CD14-positive monocyte (primary cell): ENCODE measurements at regions not wholly inside any gene's neighbourhood (a gene's known extent, or its start where the extent isn't known, plus 50 kb on each side); places are given as distances from the start of the nearest gene placed in this dataset.

Experiments used
- DNase-seq, 3 donors: peaks; one replicate each; pipeline ENCODE4 v3.0.0-alpha.2; 2011 to 2022
- H2AFZ ChIP-seq: 2 replicates; pipeline ENCODE4 v1.6.0; 2012; ENCODE audit warnings: mild to moderate bottlenecking, low read depth, low read length, inconsistent platforms; ENCODE audit not compliant: insufficient read depth, poor library complexity, severe bottlenecking
- H3K27ac ChIP-seq, 2 donors: 1 replicate in 1 of 2; 2 replicates in 1 of 2; pipeline ENCODE4 v1.5.1; 2012 to 2013; ENCODE audit warnings: low read length in 2 of 2, control low read depth in 1 of 2, inconsistent platforms in 1 of 2, low read depth in 1 of 2, mild to moderate bottlenecking in 1 of 2
- H3K27me3 ChIP-seq, 2 donors: one replicate each; pipeline versions ENCODE4 v1.6.0 to v1.6.1; 2011 to 2013; ENCODE audit warnings: low read length in 2 of 2; ENCODE audit not compliant: control insufficient read depth in 2 of 2, insufficient read depth in 2 of 2
- H3K36me3 ChIP-seq, 2 donors: replicated peaks in 1 of 2; 1 replicate in 1 of 2; 2 replicates in 1 of 2; pipeline versions ENCODE4 v1.5.1 to v1.6.1; 2012 to 2013; ENCODE audit warnings: low read length in 2 of 2, control low read depth in 1 of 2, inconsistent platforms in 1 of 2, mild to moderate bottlenecking in 1 of 2; ENCODE audit not compliant: insufficient read depth in 2 of 2, control insufficient read depth in 1 of 2
- H3K4me1 ChIP-seq, 2 donors: 1 replicate in 1 of 2; 2 replicates in 1 of 2; pipeline versions ENCODE4 v1.5.1 to v1.6.1; 2012 to 2013; ENCODE audit warnings: low read length in 2 of 2, control low read depth in 1 of 2, inconsistent platforms in 1 of 2, mild to moderate bottlenecking in 1 of 2, moderate library complexity in 1 of 2; ENCODE audit not compliant: insufficient read depth in 2 of 2, control insufficient read depth in 1 of 2
- H3K4me2 ChIP-seq: replicated peaks from 2 replicates; pipeline ENCODE3; 2012; ENCODE audit warnings: low read length, moderate library complexity, mild to moderate bottlenecking; ENCODE audit not compliant: poor library complexity, severe bottlenecking; ENCODE audit errors: extremely low read depth
- H3K4me3 ChIP-seq, 3 experiments: fragments of 200-600 bp in 1 of 3; sonication (generic) in 1 of 3; replicated peaks in 1 of 3; 1 replicate in 2 of 3; 2 replicates in 1 of 3; pipeline ENCODE4 v1.5.1; 2011 to 2013; ENCODE audit warnings: low read length in 3 of 3, mild to moderate bottlenecking in 3 of 3, control low read depth in 2 of 3, low read depth in 2 of 3, inconsistent platforms in 1 of 3, moderate library complexity in 1 of 3
- H3K79me2 ChIP-seq: 2 replicates; pipeline ENCODE4 v1.6.0; 2012; ENCODE audit warnings: mild to moderate bottlenecking, control low read depth, inconsistent platforms, low read length, moderate library complexity; ENCODE audit not compliant: insufficient read depth
- H3K9ac ChIP-seq: 2 replicates; pipeline ENCODE4 v1.6.0; 2017; ENCODE audit warnings: low read length, mild to moderate bottlenecking; ENCODE audit not compliant: insufficient read depth, poor library complexity, severe bottlenecking
- H3K9me3 ChIP-seq, 2 donors: replicated peaks in 1 of 2; 1 replicate in 1 of 2; 2 replicates in 1 of 2; pipeline versions ENCODE4 v1.5.1 to v1.6.1; 2012 to 2013; ENCODE audit warnings: low read length in 2 of 2, control low read depth in 1 of 2; ENCODE audit not compliant: control insufficient read depth in 1 of 2, insufficient read depth in 1 of 2
- H4K20me1 ChIP-seq: 2 replicates; pipeline ENCODE4 v1.6.0; 2012; ENCODE audit warnings: mild to moderate bottlenecking, low read length, control low read depth, moderate library complexity; ENCODE audit not compliant: insufficient read depth
- H3K27ac Mint-ChIP-seq, 7 donors: one replicate each; pipeline ENCODE4 v1.8.0; 2020; ENCODE audit warnings: mild to moderate bottlenecking in 7 of 7, mixed read lengths in 7 of 7, moderate library complexity in 6 of 7, inconsistent platforms in 2 of 7
- H3K27me3 Mint-ChIP-seq, 3 donors: one replicate each; pipeline ENCODE4 v1.8.0; 2021 to 2022; ENCODE audit warnings: low read depth in 3 of 3, mild to moderate bottlenecking in 3 of 3, mixed read lengths in 3 of 3, moderate library complexity in 3 of 3, inconsistent platforms in 1 of 3
- H3K36me3 Mint-ChIP-seq, 2 donors: one replicate each; pipeline ENCODE4 v1.8.0; 2020; ENCODE audit warnings: mixed read lengths in 2 of 2, inconsistent platforms in 1 of 2, mild to moderate bottlenecking in 1 of 2
- H3K4me1 Mint-ChIP-seq: one replicate; pipeline ENCODE4 v1.8.0; 2020; ENCODE audit warnings: mild to moderate bottlenecking, mixed read lengths
- H3K4me3 Mint-ChIP-seq, 2 donors: one replicate each; pipeline ENCODE4 v1.8.0; 2020; ENCODE audit warnings: mild to moderate bottlenecking in 2 of 2, mixed read lengths in 2 of 2, moderate library complexity in 1 of 2
- H3K9me3 Mint-ChIP-seq, 7 donors: one replicate each; pipeline ENCODE4 v1.8.0; 2020 to 2022; ENCODE audit warnings: mixed read lengths in 7 of 7, mild to moderate bottlenecking in 6 of 7, moderate library complexity in 6 of 7, inconsistent platforms in 2 of 7
- WGBS: methylation state at CpG from one replicate; pipeline ENCODE4 v1.1.5; 2013; ENCODE audit warnings: missing lambda C conversion rate; ENCODE audit not compliant: insufficient coverage; 5-methylcytosine and 5-hydroxymethylcytosine counted together
- intact Hi-C, 2 donors: fragments of 100-400 bp; cut with micrococcal nuclease; formaldehyde crosslinking; loops; one replicate each; pipeline versions ENCODE4 v1.15.0 to v1.15.1; 2023
- TF ChIP-seq, protein P1 (sequence below): fragments of 200-600 bp; IDR thresholded peaks from one replicate; pipeline ENCODE4 v1.8.0; 2022; ENCODE audit warnings: antibody characterized with exemption, mild to moderate bottlenecking

DNA sequence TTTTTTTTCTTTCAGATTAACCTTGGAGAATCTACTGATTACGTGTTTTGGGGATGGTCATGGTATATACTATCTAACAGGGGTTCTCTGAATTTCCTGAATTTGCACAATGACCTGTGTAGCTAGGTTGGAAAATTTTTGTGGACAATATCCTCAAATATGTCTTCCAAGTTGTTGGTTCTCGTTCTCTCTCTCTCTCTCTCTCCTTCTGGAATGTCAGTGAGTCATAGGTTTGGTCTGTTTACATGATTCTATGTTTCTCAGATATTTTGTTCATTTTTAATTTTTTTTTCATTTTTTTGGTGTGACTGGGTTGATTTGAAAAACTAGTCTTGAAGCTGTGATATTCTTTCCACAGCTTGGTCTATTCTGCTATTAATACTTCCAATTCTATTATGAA lies 604.0 kb upstream of the ANO3 start:
- no peak overlapping the region for H3K9ac ChIP-seq
- H3K9me3 ChIP-seq: peaks cover 0 to 12% of the 10 kb centered on the region in 2 donors
- H3K4me3 ChIP-seq: no peak overlapping the region
- TF ChIP-seq, protein P1, sequence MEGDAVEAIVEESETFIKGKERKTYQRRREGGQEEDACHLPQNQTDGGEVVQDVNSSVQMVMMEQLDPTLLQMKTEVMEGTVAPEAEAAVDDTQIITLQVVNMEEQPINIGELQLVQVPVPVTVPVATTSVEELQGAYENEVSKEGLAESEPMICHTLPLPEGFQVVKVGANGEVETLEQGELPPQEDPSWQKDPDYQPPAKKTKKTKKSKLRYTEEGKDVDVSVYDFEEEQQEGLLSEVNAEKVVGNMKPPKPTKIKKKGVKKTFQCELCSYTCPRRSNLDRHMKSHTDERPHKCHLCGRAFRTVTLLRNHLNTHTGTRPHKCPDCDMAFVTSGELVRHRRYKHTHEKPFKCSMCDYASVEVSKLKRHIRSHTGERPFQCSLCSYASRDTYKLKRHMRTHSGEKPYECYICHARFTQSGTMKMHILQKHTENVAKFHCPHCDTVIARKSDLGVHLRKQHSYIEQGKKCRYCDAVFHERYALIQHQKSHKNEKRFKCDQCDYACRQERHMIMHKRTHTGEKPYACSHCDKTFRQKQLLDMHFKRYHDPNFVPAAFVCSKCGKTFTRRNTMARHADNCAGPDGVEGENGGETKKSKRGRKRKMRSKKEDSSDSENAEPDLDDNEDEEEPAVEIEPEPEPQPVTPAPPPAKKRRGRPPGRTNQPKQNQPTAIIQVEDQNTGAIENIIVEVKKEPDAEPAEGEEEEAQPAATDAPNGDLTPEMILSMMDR: no peak
- no peaks in the 10 kb centered on the region for H4K20me1 ChIP-seq
- Mint-ChIP-seq H3K9me3 (peaks cover 3 to 13% (median 9%) of the 10 kb centered on the region in 7 donors), H3K4me1 (no peaks in the 10 kb centered on the region), H3K4me3 (no peak overlapping the region), H3K27me3 (peaks cover 0 to 1% (median 0%) of the 10 kb centered on the region in 3 donors), H3K36me3 (no peaks in the 10 kb centered on the region), H3K27ac (no peak overlapping the region)
- H2AFZ ChIP-seq: no peak overlapping the region
- intact Hi-C loops: no loop called here
- H3K36me3 ChIP-seq: no peaks in the 10 kb centered on the region
- no peak overlapping the region for H3K4me2 ChIP-seq
- DNase-seq: no peak
- no peaks in the 10 kb centered on the region for H3K27me3 ChIP-seq
- WGBS: no CpG with 5 or more reads among the region's 2 CpGs
- H3K79me2 ChIP-seq: no peaks in the 10 kb centered on the region
- H3K4me1 ChIP-seq: no peaks in the 10 kb centered on the region
- H3K27ac ChIP-seq: no peak overlapping the region

DNA sequence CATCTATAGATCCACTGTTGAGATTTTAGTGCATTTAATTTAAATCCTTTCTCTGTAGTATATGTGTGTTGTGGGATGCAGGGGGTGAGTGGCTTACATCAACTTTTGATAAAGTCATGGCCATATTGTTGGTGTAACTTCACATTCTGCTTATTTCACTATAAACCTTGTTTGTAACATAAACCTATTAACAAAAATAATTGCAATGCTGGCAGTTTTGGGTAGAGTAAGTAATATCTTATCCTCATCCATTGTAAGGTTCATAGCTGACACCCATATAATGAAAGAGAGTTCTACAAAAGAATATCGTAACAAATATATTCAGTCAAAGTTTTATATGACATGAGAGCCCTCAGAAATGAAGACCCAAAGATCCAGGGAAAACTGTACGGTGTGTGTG lies 601.7 kb upstream of the ANO3 start:
- H3K9me3 Mint-ChIP-seq: peaks cover 0 to 9% (median 3%) of the 10 kb centered on the region in 7 donors
- no peaks in the 10 kb centered on the region for H3K4me1 Mint-ChIP-seq
- TF ChIP-seq, protein P1: no peak

More for the DNA sequence above, 601.7 kb upstream of the ANO3 start:
- intact Hi-C loops: no loop called here
- no peaks in the 10 kb centered on the region for H3K4me1 ChIP-seq
- DNase-seq: no peak
- H3K27ac ChIP-seq: no peak overlapping the region
- no CpG with 5 or more reads among the region's 2 CpGs for WGBS
- H3K4me3 Mint-ChIP-seq: no peak overlapping the region
- H3K27me3 ChIP-seq: no peaks in the 10 kb centered on the region
- no peak overlapping the region for H3K9ac ChIP-seq
- H3K4me2 ChIP-seq: no peak overlapping the region
- no peak overlapping the region for H2AFZ ChIP-seq
- H3K36me3 Mint-ChIP-seq: no peaks in the 10 kb centered on the region
- H3K9me3 ChIP-seq: peaks cover 0 to 7% of the 10 kb centered on the region in 2 donors
- no peak overlapping the region for H3K4me3 ChIP-seq
- H4K20me1 ChIP-seq: no peaks in the 10 kb centered on the region
- H3K27me3 Mint-ChIP-seq: peaks cover 0 to 1% (median 0%) of the 10 kb centered on the region in 3 donors
- H3K36me3 ChIP-seq: no peaks in the 10 kb centered on the region
- no peak overlapping the region for H3K27ac Mint-ChIP-seq
- no peaks in the 10 kb centered on the region for H3K79me2 ChIP-seq
